GM23338 (cell line): ENCODE measurements at regions not wholly inside any gene's neighbourhood (a gene's known extent, or its start where the extent isn't known, plus 50 kb on each side); places are given as distances from the start of the nearest gene placed in this dataset.

ENCODE experiments used
- CREB1 ChIP-seq: fragments of 250-450 bp; sonication (Bioruptor Pico); IDR thresholded peaks from 2 replicates; pipeline ENCODE4 v1.5.0; 2020; ENCODE audit warnings: low read depth, mild to moderate bottlenecking, moderate library complexity
- EZH2 ChIP-seq: fragments of 200-600 bp; sonication (generic); IDR thresholded peaks from one replicate; pipeline ENCODE4 v1.8.0; 2017; ENCODE audit warnings: antibody characterized with exemption, mild to moderate bottlenecking, low read depth; ENCODE audit not compliant: unreplicated experiment
- EZH2phosphoT487 ChIP-seq: fragments of 200-600 bp; sonication (generic); IDR thresholded peaks from one replicate; pipeline ENCODE4 v1.8.1; 2018; ENCODE audit warnings: antibody characterized with exemption; ENCODE audit not compliant: unreplicated experiment
- JUNB ChIP-seq: IDR thresholded peaks from one replicate; pipeline ENCODE4 v1.6.1; 2016; ENCODE audit warnings: antibody characterized with exemption; ENCODE audit not compliant: unreplicated experiment
- POLR2AphosphoS5 ChIP-seq: IDR thresholded peaks from 2 replicates; pipeline ENCODE4 v1.6.1; 2016; ENCODE audit warnings: antibody characterized with exemption, low read depth
- STAT1 ChIP-seq: IDR thresholded peaks from one replicate; pipeline ENCODE4 v1.6.1; 2016; ENCODE audit warnings: antibody characterized with exemption; ENCODE audit not compliant: unreplicated experiment
- ZNF114 ChIP-seq: fragments of 250-450 bp; sonication (Bioruptor Pico); IDR thresholded peaks from 2 replicates; pipeline ENCODE4 v1.5.0; 2020; ENCODE audit warnings: mild to moderate bottlenecking, moderate library complexity
- ZNF331 ChIP-seq: fragments of 250-450 bp; sonication (Bioruptor Pico); IDR thresholded peaks from 2 replicates; pipeline ENCODE4 v1.5.0; 2020; ENCODE audit warnings: low read depth, mild to moderate bottlenecking, moderate library complexity
- ZNF462 ChIP-seq: fragments of 250-450 bp; sonication (Bioruptor Pico); IDR thresholded peaks from 2 replicates; pipeline ENCODE4 v1.5.0; 2020; ENCODE audit warnings: mild to moderate bottlenecking, moderate library complexity
- TF ChIP-seq, protein P1 (sequence below), 2 experiments: fragments of 200-600 bp in 1 of 2; sonication (generic) in 1 of 2; conservative IDR thresholded peaks; 2 replicates each; pipeline versions ENCODE4 v1.5.1 to v1.6.1; 2016 to 2017; ENCODE audit warnings: antibody characterized with exemption in 2 of 2, low read depth in 2 of 2, mild to moderate bottlenecking in 2 of 2, moderate library complexity in 1 of 2
- TF ChIP-seq, protein P2 (sequence below): IDR thresholded peaks from one replicate; pipeline ENCODE4 v1.6.1; 2018; ENCODE audit warnings: antibody characterized with exemption; ENCODE audit not compliant: unreplicated experiment

DNA sequence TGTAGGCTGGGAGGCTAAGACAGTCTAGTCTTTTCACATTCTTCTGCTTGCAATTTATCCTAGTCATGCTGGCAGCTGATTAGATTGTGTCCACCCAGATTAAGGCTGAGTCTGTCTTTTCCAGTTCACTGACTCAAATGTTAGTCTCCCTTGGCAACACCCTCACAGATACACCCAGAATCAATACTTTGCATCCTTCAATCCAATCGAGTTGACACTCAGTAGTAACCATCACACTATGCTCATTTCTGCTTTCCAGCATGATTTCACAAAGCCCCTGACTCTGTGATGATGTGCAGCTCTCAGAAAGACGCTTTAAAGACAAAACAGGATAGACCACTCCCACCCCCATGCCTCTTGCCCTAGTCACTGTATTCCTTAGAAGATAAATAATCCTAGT lies 693.0 kb downstream of the HTR1B start:
- TF ChIP-seq, protein P1, sequence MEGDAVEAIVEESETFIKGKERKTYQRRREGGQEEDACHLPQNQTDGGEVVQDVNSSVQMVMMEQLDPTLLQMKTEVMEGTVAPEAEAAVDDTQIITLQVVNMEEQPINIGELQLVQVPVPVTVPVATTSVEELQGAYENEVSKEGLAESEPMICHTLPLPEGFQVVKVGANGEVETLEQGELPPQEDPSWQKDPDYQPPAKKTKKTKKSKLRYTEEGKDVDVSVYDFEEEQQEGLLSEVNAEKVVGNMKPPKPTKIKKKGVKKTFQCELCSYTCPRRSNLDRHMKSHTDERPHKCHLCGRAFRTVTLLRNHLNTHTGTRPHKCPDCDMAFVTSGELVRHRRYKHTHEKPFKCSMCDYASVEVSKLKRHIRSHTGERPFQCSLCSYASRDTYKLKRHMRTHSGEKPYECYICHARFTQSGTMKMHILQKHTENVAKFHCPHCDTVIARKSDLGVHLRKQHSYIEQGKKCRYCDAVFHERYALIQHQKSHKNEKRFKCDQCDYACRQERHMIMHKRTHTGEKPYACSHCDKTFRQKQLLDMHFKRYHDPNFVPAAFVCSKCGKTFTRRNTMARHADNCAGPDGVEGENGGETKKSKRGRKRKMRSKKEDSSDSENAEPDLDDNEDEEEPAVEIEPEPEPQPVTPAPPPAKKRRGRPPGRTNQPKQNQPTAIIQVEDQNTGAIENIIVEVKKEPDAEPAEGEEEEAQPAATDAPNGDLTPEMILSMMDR (conservative IDR thresholded peaks at IDR 0.05; ENCODE audit: low read depth in 2 of 2), result no peak
- TF ChIP-seq EZH2phosphoT487 (no peak), POLR2AphosphoS5 (no peak), ZNF462 (CRISPR knock-in tag) (no peak), EZH2 (no peak), CREB1 (CRISPR knock-in tag) (no peak), ZNF331 (CRISPR knock-in tag) (no peak), JUNB (no peak), STAT1 (no peak), ZNF114 (CRISPR knock-in tag) (no peak)
- TF ChIP-seq, protein P2, sequence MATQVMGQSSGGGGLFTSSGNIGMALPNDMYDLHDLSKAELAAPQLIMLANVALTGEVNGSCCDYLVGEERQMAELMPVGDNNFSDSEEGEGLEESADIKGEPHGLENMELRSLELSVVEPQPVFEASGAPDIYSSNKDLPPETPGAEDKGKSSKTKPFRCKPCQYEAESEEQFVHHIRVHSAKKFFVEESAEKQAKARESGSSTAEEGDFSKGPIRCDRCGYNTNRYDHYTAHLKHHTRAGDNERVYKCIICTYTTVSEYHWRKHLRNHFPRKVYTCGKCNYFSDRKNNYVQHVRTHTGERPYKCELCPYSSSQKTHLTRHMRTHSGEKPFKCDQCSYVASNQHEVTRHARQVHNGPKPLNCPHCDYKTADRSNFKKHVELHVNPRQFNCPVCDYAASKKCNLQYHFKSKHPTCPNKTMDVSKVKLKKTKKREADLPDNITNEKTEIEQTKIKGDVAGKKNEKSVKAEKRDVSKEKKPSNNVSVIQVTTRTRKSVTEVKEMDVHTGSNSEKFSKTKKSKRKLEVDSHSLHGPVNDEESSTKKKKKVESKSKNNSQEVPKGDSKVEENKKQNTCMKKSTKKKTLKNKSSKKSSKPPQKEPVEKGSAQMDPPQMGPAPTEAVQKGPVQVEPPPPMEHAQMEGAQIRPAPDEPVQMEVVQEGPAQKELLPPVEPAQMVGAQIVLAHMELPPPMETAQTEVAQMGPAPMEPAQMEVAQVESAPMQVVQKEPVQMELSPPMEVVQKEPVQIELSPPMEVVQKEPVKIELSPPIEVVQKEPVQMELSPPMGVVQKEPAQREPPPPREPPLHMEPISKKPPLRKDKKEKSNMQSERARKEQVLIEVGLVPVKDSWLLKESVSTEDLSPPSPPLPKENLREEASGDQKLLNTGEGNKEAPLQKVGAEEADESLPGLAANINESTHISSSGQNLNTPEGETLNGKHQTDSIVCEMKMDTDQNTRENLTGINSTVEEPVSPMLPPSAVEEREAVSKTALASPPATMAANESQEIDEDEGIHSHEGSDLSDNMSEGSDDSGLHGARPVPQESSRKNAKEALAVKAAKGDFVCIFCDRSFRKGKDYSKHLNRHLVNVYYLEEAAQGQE, result no peak
